ENCODE measurements at regions not wholly inside any gene's neighbourhood (a gene's known extent, or its start where the extent isn't known, plus 50 kb on each side); places are given as distances from the start of the nearest gene placed in this dataset.

DNA sequence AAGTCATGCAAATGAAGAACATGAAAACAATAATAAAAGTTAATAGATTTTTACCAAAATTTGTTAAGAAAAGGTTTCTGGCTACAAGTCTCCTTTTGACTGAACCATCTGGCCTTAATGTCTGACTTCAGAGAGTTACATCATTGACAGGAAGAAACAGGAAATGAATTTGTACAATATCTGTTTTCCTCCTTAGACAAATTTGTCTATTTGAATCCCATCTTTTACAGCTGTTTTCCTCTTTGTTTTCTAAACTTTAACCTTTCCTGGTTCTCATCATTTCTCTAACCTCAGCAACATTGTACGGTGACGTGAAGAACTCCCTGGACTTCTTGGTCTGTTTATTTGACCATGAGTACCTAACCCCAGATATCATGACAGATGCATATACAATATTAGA lies 567.5 kb upstream of the RIOK2 start:
- H3K4me2 ChIP-seq (ENCODE audit: low read length) = no peak overlapping the region
- no peak overlapping the region for H3K27ac ChIP-seq (ENCODE audit: low read depth, low read length, poor library complexity, severe bottlenecking)
- H4K20me1 ChIP-seq (ENCODE audit: insufficient read depth, low read length) = no peaks in the 10 kb centered on the region
- H3K36me3 ChIP-seq (ENCODE audit: insufficient read depth, low read length) = no peaks in the 10 kb centered on the region
- H3K4me1 ChIP-seq (ENCODE audit: insufficient read depth, low read length, severe bottlenecking) = no peaks in the 10 kb centered on the region
- H3F3A ChIP-seq (ENCODE audit: insufficient read depth, low read length) = no peaks in the 10 kb centered on the region
- H2AFZ ChIP-seq (ENCODE audit: low read length) = no peak overlapping the region
- H3K9me3 ChIP-seq (ENCODE audit: low read length) = no peaks in the 10 kb centered on the region
- no peak overlapping the region for H3K9ac ChIP-seq (ENCODE audit: low read length)
- no peak overlapping the region for H3K4me3 ChIP-seq (ENCODE audit: low read depth, low read length, poor library complexity, severe bottlenecking)
- H3K9me2 ChIP-seq (ENCODE audit: low read depth, low read length) = no peaks in the 10 kb centered on the region
- TF ChIP-seq, protein P1, sequence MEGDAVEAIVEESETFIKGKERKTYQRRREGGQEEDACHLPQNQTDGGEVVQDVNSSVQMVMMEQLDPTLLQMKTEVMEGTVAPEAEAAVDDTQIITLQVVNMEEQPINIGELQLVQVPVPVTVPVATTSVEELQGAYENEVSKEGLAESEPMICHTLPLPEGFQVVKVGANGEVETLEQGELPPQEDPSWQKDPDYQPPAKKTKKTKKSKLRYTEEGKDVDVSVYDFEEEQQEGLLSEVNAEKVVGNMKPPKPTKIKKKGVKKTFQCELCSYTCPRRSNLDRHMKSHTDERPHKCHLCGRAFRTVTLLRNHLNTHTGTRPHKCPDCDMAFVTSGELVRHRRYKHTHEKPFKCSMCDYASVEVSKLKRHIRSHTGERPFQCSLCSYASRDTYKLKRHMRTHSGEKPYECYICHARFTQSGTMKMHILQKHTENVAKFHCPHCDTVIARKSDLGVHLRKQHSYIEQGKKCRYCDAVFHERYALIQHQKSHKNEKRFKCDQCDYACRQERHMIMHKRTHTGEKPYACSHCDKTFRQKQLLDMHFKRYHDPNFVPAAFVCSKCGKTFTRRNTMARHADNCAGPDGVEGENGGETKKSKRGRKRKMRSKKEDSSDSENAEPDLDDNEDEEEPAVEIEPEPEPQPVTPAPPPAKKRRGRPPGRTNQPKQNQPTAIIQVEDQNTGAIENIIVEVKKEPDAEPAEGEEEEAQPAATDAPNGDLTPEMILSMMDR (IDR thresholded peaks at IDR 0.05; ENCODE audit: low read length) = no peak
- TF ChIP-seq EZH2 (IDR thresholded peaks at IDR 0.05; ENCODE audit: borderline replicate concordance, low read length) = no peak
- H3K27me3 ChIP-seq (ENCODE audit: insufficient read depth, low read length) = no peaks in the 10 kb centered on the region
- no peaks in the 10 kb centered on the region for H3K79me2 ChIP-seq (ENCODE audit: insufficient read depth, low read length)

- Histone ChIP-seq H3K27me3 (ENCODE audit: insufficient read depth, low read length) (no peaks in the 10 kb centered on the region), H3K4me2 (ENCODE audit: low read length) (no peak overlapping the region), H3F3A (ENCODE audit: insufficient read depth, low read length) (no peaks in the 10 kb centered on the region), H2AFZ (ENCODE audit: low read length) (no peak overlapping the region), H4K20me1 (ENCODE audit: insufficient read depth, low read length) (no peaks in the 10 kb centered on the region), H3K9ac (ENCODE audit: low read length) (no peak overlapping the region), H3K4me1 (ENCODE audit: insufficient read depth, low read length, severe bottlenecking) (no peaks in the 10 kb centered on the region), H3K9me2 (ENCODE audit: low read depth, low read length) (no peaks in the 10 kb centered on the region), H3K4me3 (ENCODE audit: low read depth, low read length, poor library complexity, severe bottlenecking) (no peak overlapping the region), H3K9me3 (ENCODE audit: low read length) (no peaks in the 10 kb centered on the region), H3K36me3 (ENCODE audit: insufficient read depth, low read length) (no peaks in the 10 kb centered on the region), H3K79me2 (ENCODE audit: insufficient read depth, low read length) (no peaks in the 10 kb centered on the region), H3K27ac (ENCODE audit: low read depth, low read length, poor library complexity, severe bottlenecking) (no peak overlapping the region)
- no peak for TF ChIP-seq EZH2 (IDR thresholded peaks at IDR 0.05; ENCODE audit: borderline replicate concordance, low read length)
These were observed 568.5 kb upstream of the RIOK2 start for GRCh38 chr5:97751540-97751939.

DNA sequence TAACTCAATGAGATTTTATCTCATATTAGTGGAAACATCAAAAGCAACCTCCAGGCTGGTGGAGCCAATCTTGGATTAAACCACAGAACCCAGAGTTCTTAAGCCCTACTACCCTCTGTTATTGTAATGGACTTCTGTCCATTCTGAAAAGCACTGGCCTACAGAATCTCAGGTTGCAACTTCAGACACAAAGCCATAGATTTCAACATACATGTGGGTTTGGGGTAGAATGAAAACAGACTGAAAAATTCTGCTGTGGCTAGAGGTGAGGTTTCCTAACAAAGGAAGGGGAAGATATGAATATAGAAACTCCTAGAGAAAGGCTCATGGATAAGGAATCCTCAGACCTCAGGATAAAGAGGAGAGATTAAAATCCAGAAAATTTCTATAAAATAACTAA lies 569.8 kb upstream of the RIOK2 start:
- H4K20me1 ChIP-seq (ENCODE audit: insufficient read depth, low read length) = no peaks in the 10 kb centered on the region
- no peaks in the 10 kb centered on the region for H3K9me2 ChIP-seq (ENCODE audit: low read depth, low read length)
- no peak overlapping the region for H2AFZ ChIP-seq (ENCODE audit: low read length)
- H3F3A ChIP-seq (ENCODE audit: insufficient read depth, low read length) = no peaks in the 10 kb centered on the region
- TF ChIP-seq, protein P1 (IDR thresholded peaks at IDR 0.05; ENCODE audit: low read length) = no peak
- no peak for TF ChIP-seq EZH2 (IDR thresholded peaks at IDR 0.05; ENCODE audit: borderline replicate concordance, low read length)
- H3K4me3 ChIP-seq (ENCODE audit: low read depth, low read length, poor library complexity, severe bottlenecking) = no peak overlapping the region
- no peaks in the 10 kb centered on the region for H3K79me2 ChIP-seq (ENCODE audit: insufficient read depth, low read length)
- no peak overlapping the region for H3K9ac ChIP-seq (ENCODE audit: low read length)
- H3K4me2 ChIP-seq (ENCODE audit: low read length) = no peak overlapping the region
- no peaks in the 10 kb centered on the region for H3K4me1 ChIP-seq (ENCODE audit: insufficient read depth, low read length, severe bottlenecking)
- no peaks in the 10 kb centered on the region for H3K36me3 ChIP-seq (ENCODE audit: insufficient read depth, low read length)
- H3K9me3 ChIP-seq (ENCODE audit: low read length) = no peaks in the 10 kb centered on the region
- no peaks in the 10 kb centered on the region for H3K27me3 ChIP-seq (ENCODE audit: insufficient read depth, low read length)
- H3K27ac ChIP-seq (ENCODE audit: low read depth, low read length, poor library complexity, severe bottlenecking) = no peak overlapping the region

DNA sequence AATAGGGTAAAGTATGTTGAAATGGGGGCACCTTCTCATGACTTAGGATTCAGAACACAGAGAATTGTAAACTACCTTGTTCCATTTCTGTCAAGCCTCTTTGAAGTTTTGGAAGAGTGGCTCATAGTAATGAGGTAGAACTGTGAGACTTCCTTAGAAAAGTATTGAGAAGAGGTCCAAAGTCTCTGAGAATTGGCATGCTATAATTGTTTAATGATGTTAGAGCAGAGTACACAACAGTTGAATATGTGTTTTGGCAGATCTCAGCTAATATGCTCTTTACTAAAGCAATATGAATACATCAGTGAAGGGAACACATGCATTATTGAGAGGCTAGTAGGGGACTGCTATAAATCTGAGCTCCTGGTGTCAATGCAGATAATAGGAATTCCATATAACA lies 579.4 kb upstream of the RIOK2 start:
- H3K27ac ChIP-seq (ENCODE audit: low read depth, low read length, poor library complexity, severe bottlenecking) = no peak overlapping the region
- no peaks in the 10 kb centered on the region for H3K27me3 ChIP-seq (ENCODE audit: insufficient read depth, low read length)
- H2AFZ ChIP-seq (ENCODE audit: low read length) = no peak overlapping the region
- no peaks in the 10 kb centered on the region for H3K9me3 ChIP-seq (ENCODE audit: low read length)
- no peaks in the 10 kb centered on the region for H3K9me2 ChIP-seq (ENCODE audit: low read depth, low read length)
- H4K20me1 ChIP-seq (ENCODE audit: insufficient read depth, low read length) = no peaks in the 10 kb centered on the region
- H3K4me1 ChIP-seq (ENCODE audit: insufficient read depth, low read length, severe bottlenecking) = no peaks in the 10 kb centered on the region
- H3F3A ChIP-seq (ENCODE audit: insufficient read depth, low read length) = no peaks in the 10 kb centered on the region
- no peak overlapping the region for H3K4me2 ChIP-seq (ENCODE audit: low read length)
- H3K9ac ChIP-seq (ENCODE audit: low read length) = no peak overlapping the region
- H3K36me3 ChIP-seq (ENCODE audit: insufficient read depth, low read length) = no peaks in the 10 kb centered on the region
- no peak for TF ChIP-seq EZH2 (IDR thresholded peaks at IDR 0.05; ENCODE audit: borderline replicate concordance, low read length)
- TF ChIP-seq, protein P1 (IDR thresholded peaks at IDR 0.05; ENCODE audit: low read length) = no peak
- H3K79me2 ChIP-seq (ENCODE audit: insufficient read depth, low read length) = no peaks in the 10 kb centered on the region
- H3K4me3 ChIP-seq (ENCODE audit: low read depth, low read length, poor library complexity, severe bottlenecking) = no peak overlapping the region

Data from OCI-LY1 (cell line).